Esophagus muscularis mucosa (tissue), 4 donors: ENCODE measurements at regions not wholly inside any gene's neighbourhood (a gene's known extent, or its start where the extent isn't known, plus 50 kb on each side); places are given as distances from the start of the nearest gene placed in this dataset.
"Not testable (repeated sequence)": the region's sequence is repeated elsewhere in the genome, so short reads cannot be mapped to it uniquely, and the experiment has no call there.

Source experiments
- DNase-seq: peaks from one replicate; pipeline ENCODE4 v3.0.0-alpha.2; 2017; ENCODE audit errors: extremely low spot score
- H3K27ac ChIP-seq, 4 donors: fragments of 200-600 bp; sonication (generic); replicated peaks in 1 of 4; 1 replicate in 3 of 4; 2 replicates in 1 of 4; pipeline ENCODE4 v1.5.1; 2016 to 2019; ENCODE audit warnings: mild to moderate bottlenecking in 1 of 4
- H3K27me3 ChIP-seq, 4 donors: fragments of 200-600 bp; sonication (generic); one replicate each; pipeline versions ENCODE4 v1.5.1 to v1.6.0; 2016 to 2019
- H3K36me3 ChIP-seq, 4 donors: fragments of 200-600 bp; sonication (generic); one replicate each; pipeline ENCODE4 v1.5.1; 2016 to 2019
- H3K4me1 ChIP-seq, 4 donors: fragments of 200-600 bp; sonication (generic); one replicate each; pipeline ENCODE4 v1.5.1; 2016 to 2019
- H3K4me3 ChIP-seq, 4 donors: fragments of 200-600 bp; sonication (generic); 1 replicate in 2 of 4; 2 replicates in 2 of 4; pipeline ENCODE4 v1.5.1; 2016 to 2019; ENCODE audit warnings: mild to moderate bottlenecking in 4 of 4, moderate library complexity in 1 of 4
- H3K9me3 ChIP-seq, 4 donors: fragments of 200-600 bp; sonication (generic); 1 replicate in 3 of 4; 2 replicates in 1 of 4; pipeline ENCODE4 v1.5.1; 2016 to 2019
- EP300 ChIP-seq: sonication (generic); formaldehyde crosslinking; IDR thresholded peaks from one replicate; pipeline ENCODE4 v1.6.1; 2017; ENCODE audit warnings: antibody characterized with exemption
- POLR2A ChIP-seq: fragments of 450-650 bp; IDR thresholded peaks from one replicate; pipeline ENCODE4 v1.6.1; 2017; ENCODE audit warnings: antibody characterized with exemption, moderate library complexity, mild to moderate bottlenecking, low read depth
- POLR2AphosphoS5 ChIP-seq, 2 donors: sonication (generic); formaldehyde crosslinking; IDR thresholded peaks; one replicate each; pipeline ENCODE4 v1.6.1; 2017; ENCODE audit warnings: antibody characterized with exemption in 2 of 2
- WGBS: methylation state at CpG from one replicate; pipeline ENCODE4 v1.1.5; 2018; 5-methylcytosine and 5-hydroxymethylcytosine counted together
- intact Hi-C: fragments of 100-400 bp; cut with DNase I; formaldehyde crosslinking; loops from one replicate; pipeline ENCODE4 v1.15.1; 2023
- TF ChIP-seq, protein P1 (sequence below), 3 experiments: fragments of 200-600 bp in 2 of 3; fragments of 450-650 bp in 1 of 3; sonication (generic) in 2 of 3; IDR thresholded peaks; one replicate each; pipeline ENCODE4 v1.5.1; 2017 to 2019; ENCODE audit warnings: antibody characterized with exemption in 3 of 3, mild to moderate bottlenecking in 2 of 3, moderate library complexity in 1 of 3

DNA sequence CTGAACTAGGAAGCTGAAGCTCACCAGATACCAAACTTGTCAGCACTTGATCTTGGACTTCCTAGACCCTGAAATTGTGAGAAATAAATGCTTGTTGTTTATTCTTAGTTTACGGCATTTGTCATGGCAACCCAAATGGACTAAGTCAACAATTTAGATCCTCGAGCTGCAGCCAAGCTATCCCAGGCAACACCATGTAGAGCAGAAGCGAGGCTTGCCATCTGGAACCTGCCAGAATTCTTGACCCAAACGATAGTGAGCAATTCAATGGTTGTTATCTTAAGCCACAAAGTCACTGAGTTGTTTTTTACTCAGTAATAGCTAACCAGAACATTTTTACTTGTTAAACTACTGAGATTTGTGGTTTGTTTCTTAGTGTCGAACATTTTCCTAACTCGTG is 458.5 kb upstream of the FLRT2 start:
- intact Hi-C loops = no loop called here
- Histone ChIP-seq H3K4me1 (no peaks in the 10 kb centered on the region), H3K9me3 (no peaks in the 10 kb centered on the region), H3K4me3 (no peak overlapping the region), H3K36me3 (no peaks in the 10 kb centered on the region), H3K27ac (no peak overlapping the region), H3K27me3 (no peaks in the 10 kb centered on the region)
- no peak for DNase-seq
- TF ChIP-seq POLR2AphosphoS5 (IDR thresholded peaks at IDR 0.05) = no peak
- 74% methylated on average over 6 of the region's 6 CpGs for WGBS

DNA sequence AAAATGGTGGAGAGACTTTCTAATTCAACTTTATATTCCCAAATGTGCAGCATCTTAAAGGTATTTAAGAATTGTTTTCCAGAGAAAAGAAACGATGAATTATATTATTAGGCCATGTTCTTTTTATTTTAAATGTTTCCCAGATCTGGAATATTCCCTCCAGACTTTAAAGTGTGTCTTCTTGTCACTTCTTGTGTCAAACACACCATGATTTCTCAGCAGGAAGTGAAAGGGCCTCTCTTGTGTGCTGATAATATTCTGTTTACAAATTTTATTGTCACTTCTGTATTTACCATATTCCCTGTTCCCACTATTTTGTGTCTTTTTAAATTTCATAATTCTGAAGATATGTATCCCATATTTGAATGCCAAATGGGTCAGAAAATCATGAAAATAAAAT is 455.0 kb upstream of the FLRT2 start:
- DNase-seq = no peak
- Histone ChIP-seq H3K36me3 (no peaks in the 10 kb centered on the region), H3K4me3 (no peak overlapping the region), H3K9me3 (no peaks in the 10 kb centered on the region), H3K4me1 (no peaks in the 10 kb centered on the region), H3K27me3 (no peaks in the 10 kb centered on the region), H3K27ac (no peak overlapping the region)
- intact Hi-C loops = no loop called here
- TF ChIP-seq EP300 = no peak
- TF ChIP-seq POLR2AphosphoS5 (IDR thresholded peaks at IDR 0.05) = no peak
- TF ChIP-seq POLR2A = no peak
- TF ChIP-seq, protein P1, sequence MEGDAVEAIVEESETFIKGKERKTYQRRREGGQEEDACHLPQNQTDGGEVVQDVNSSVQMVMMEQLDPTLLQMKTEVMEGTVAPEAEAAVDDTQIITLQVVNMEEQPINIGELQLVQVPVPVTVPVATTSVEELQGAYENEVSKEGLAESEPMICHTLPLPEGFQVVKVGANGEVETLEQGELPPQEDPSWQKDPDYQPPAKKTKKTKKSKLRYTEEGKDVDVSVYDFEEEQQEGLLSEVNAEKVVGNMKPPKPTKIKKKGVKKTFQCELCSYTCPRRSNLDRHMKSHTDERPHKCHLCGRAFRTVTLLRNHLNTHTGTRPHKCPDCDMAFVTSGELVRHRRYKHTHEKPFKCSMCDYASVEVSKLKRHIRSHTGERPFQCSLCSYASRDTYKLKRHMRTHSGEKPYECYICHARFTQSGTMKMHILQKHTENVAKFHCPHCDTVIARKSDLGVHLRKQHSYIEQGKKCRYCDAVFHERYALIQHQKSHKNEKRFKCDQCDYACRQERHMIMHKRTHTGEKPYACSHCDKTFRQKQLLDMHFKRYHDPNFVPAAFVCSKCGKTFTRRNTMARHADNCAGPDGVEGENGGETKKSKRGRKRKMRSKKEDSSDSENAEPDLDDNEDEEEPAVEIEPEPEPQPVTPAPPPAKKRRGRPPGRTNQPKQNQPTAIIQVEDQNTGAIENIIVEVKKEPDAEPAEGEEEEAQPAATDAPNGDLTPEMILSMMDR (IDR thresholded peaks at IDR 0.05) = no peak
- WGBS = 93% methylated on average over 1 of the region's 1 CpG

GRCh38 chr14:85075694-85076476 is 454.1 kb upstream of the FLRT2 start:
- H3K27ac ChIP-seq = no peak overlapping the region
- no peaks in the 10 kb centered on the region for H3K4me1 ChIP-seq
- no peaks in the 10 kb centered on the region for H3K36me3 ChIP-seq
- WGBS = 100% methylated on average over 1 of the region's 1 CpG
- H3K27me3 ChIP-seq = no peaks in the 10 kb centered on the region
- H3K9me3 ChIP-seq = no peaks in the 10 kb centered on the region
- intact Hi-C loops = no loop called here
- no peak for TF ChIP-seq EP300
- DNase-seq = no peak
- H3K4me3 ChIP-seq = no peak overlapping the region

GRCh38 chr14:85077716-85078115 is 452.2 kb upstream of the FLRT2 start:
- H3K36me3 ChIP-seq, H3K9me3 ChIP-seq, intact Hi-C loops, H3K4me1 ChIP-seq, DNase-seq, H3K27me3 ChIP-seq, H3K27ac ChIP-seq, H3K4me3 ChIP-seq: not testable (repeated sequence)

DNA sequence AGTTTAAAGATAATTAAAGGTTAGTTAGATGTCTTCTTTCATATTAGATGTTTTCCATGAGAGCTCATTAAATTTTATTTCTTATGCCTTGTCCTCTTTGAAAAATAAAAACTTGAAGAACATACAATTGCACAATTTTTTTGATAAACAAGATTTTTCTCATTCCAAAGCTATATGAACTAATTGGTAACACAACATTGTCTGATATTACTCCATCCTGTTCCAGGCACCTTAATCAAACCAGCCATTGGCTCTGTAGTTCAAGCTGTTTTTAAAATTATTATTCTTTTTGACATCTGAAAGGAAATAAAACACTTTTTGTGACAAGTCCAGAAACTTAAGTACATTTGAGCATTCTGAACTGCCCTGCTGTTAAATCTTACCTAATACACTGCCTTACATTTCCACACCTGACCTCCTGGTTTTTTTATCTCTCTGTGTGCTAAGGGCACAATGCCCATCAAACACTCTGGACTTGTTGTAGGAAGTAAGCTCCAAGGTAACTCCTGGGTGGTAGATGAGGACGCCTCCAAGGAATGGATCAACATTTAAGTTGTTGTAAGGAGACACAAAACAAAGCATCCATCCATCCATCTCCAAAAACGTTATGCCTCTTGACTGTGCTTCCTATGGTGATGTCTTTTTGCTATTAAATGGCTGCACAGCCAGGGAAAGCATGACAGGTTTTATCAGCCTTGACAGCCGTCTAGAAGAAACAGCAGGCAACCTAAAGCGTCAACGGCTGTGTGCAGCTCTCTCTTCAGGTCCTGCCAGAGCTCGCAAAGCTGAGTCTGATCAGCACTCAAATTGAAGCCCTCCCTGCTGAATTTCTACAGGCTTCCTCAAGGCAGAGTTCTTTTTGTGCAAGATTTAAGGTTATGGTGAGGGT is 449.9 kb upstream of the FLRT2 start:
- intact Hi-C loops = no loop called here
- Histone ChIP-seq H3K36me3 (no peaks in the 10 kb centered on the region), H3K9me3 (no peaks in the 10 kb centered on the region), H3K27me3 (no peaks in the 10 kb centered on the region), H3K4me3 (no peak overlapping the region), H3K4me1 (no peaks in the 10 kb centered on the region), H3K27ac (no peak overlapping the region)
- 57% methylated on average over 6 of the region's 6 CpGs for WGBS
- DNase-seq = no peak
- no peak for TF ChIP-seq EP300

DNA sequence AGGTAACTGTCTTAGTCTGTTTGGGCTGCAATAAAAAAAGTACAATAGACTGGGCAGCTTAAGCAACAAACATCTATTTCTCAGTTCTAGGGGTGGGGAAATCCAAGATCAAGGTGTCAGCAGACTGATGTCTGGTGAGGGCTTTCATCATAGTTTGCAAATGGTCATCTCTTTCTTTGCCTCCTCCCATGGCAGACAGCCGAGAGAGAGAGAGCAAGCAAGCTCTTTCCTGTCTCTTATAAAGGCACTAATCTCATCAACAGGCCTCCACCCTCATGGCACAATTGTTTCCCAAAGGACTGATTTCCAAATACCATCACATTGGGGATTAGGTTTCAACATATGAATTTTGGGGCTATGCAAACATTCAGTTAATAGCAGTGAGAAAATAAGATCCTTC is 445.6 kb upstream of the FLRT2 start:
- Histone ChIP-seq H3K36me3 (no peaks in the 10 kb centered on the region), H3K4me1 (no peaks in the 10 kb centered on the region), H3K9me3 (no peaks in the 10 kb centered on the region), H3K4me3 (no peak overlapping the region), H3K27ac (no peak overlapping the region), H3K27me3 (no peaks in the 10 kb centered on the region)
- TF ChIP-seq EP300 (no peak), POLR2A (no peak), POLR2AphosphoS5 (IDR thresholded peaks at IDR 0.05) (no peak)
- TF ChIP-seq, protein P1 (IDR thresholded peaks at IDR 0.05) = no peak
- 79% methylated on average over 1 of the region's 1 CpG for WGBS
- DNase-seq = no peak
- intact Hi-C loops = no loop called here
